ENCODE measurements at regions not wholly inside any gene's neighbourhood (a gene's known extent, or its start where the extent isn't known, plus 50 kb on each side); places are given as distances from the start of the nearest gene placed in this dataset.

GRCh38 chr6:141347906-141348492 lies 784.7 kb upstream of the GJE1 start:
- ATAC-seq: no peak
- H3K27me3 ChIP-seq: no peaks in the 10 kb centered on the region
- no peaks in the 10 kb centered on the region for H3K9me3 ChIP-seq
- H3K4me3 ChIP-seq: no peak overlapping the region
- TF ChIP-seq POLR2A (IDR thresholded peaks at IDR 0.05) (no peak), POLR2AphosphoS5 (IDR thresholded peaks at IDR 0.05) (no peak), CTCF (IDR thresholded peaks at IDR 0.05) (no peak), EP300 (IDR thresholded peaks at IDR 0.05) (no peak)
- no peaks in the 10 kb centered on the region for H3K4me1 ChIP-seq
- no peaks in the 10 kb centered on the region for H3K36me3 ChIP-seq
- 88 to 97% methylated on average over 3 of the region's 3 CpGs for WGBS, 2 donors (ENCODE audit: low coverage in 1 of 2)
- H3K27ac ChIP-seq: no peak overlapping the region

- no peaks in the 10 kb centered on the region for H3K36me3 ChIP-seq
- H3K4me1 ChIP-seq: no peaks in the 10 kb centered on the region
- TF ChIP-seq POLR2A (IDR thresholded peaks at IDR 0.05) (no peak), CTCF (IDR thresholded peaks at IDR 0.05) (no peak), POLR2AphosphoS5 (IDR thresholded peaks at IDR 0.05) (no peak), EP300 (IDR thresholded peaks at IDR 0.05) (no peak)
- no peaks in the 10 kb centered on the region for H3K9me3 ChIP-seq
- no peak overlapping the region for H3K4me3 ChIP-seq
- ATAC-seq: no peak
- H3K27me3 ChIP-seq: no peaks in the 10 kb centered on the region
- WGBS, 2 donors (ENCODE audit: low coverage in 1 of 2): 50 to 75% methylated on average over 1 of the region's 1 CpG
- H3K27ac ChIP-seq: no peak overlapping the region
Observed at GRCh38 chr6:141347086-141347485, 785.6 kb upstream of the GJE1 start.

GRCh38 chr6:141346535-141346934 lies 786.2 kb upstream of the GJE1 start:
- Histone ChIP-seq H3K4me3 (no peak overlapping the region), H3K4me1 (no peaks in the 10 kb centered on the region), H3K36me3 (no peaks in the 10 kb centered on the region), H3K9me3 (no peaks in the 10 kb centered on the region), H3K27me3 (no peaks in the 10 kb centered on the region), H3K27ac (no peak overlapping the region)
- 80% methylated on average over 1 of the region's 1 CpG; no CpG with 5 or more reads in 1 of the 2 donors for WGBS, 2 donors (ENCODE audit: low coverage in 1 of 2)
- no peak for ATAC-seq
- TF ChIP-seq POLR2AphosphoS5 (IDR thresholded peaks at IDR 0.05) (no peak), POLR2A (IDR thresholded peaks at IDR 0.05) (no peak), EP300 (IDR thresholded peaks at IDR 0.05) (no peak)

GRCh38 chr6:141337191-141337590 lies 795.5 kb upstream of the GJE1 start:
- Histone ChIP-seq H3K27ac (no peak overlapping the region), H3K4me3 (no peak overlapping the region), H3K9me3 (no peaks in the 10 kb centered on the region), H3K27me3 (no peaks in the 10 kb centered on the region), H3K36me3 (no peaks in the 10 kb centered on the region), H3K4me1 (no peaks in the 10 kb centered on the region)
- ATAC-seq: no peak
- no peak for TF ChIP-seq EP300 (IDR thresholded peaks at IDR 0.05)
- no peak for TF ChIP-seq POLR2AphosphoS5 (IDR thresholded peaks at IDR 0.05)
- TF ChIP-seq POLR2A (IDR thresholded peaks at IDR 0.05): no peak
- no peak for TF ChIP-seq CTCF (IDR thresholded peaks at IDR 0.05)
- 30 to 37% methylated on average over 1 to 2 of the region's 2 CpGs for WGBS, 2 donors (ENCODE audit: low coverage in 1 of 2)

GRCh38 chr6:141335477-141336273 lies 797.0 kb upstream of the GJE1 start:
- no peaks in the 10 kb centered on the region for H3K27me3 ChIP-seq
- no peaks in the 10 kb centered on the region for H3K36me3 ChIP-seq
- 65 to 88% methylated on average over 3 to 4 of the region's 4 CpGs for WGBS, 2 donors (ENCODE audit: low coverage in 1 of 2)
- TF ChIP-seq POLR2A (IDR thresholded peaks at IDR 0.05) (no peak), EP300 (IDR thresholded peaks at IDR 0.05) (no peak), POLR2AphosphoS5 (IDR thresholded peaks at IDR 0.05) (no peak), CTCF (IDR thresholded peaks at IDR 0.05) (no peak)
- no peaks in the 10 kb centered on the region for H3K4me1 ChIP-seq
- no peak overlapping the region for H3K27ac ChIP-seq
- no peaks in the 10 kb centered on the region for H3K9me3 ChIP-seq
- H3K4me3 ChIP-seq: no peak overlapping the region
- no peak for ATAC-seq
